Skeletal muscle satellite cell (primary cell): ENCODE measurements at regions not wholly inside any gene's neighbourhood (a gene's known extent, or its start where the extent isn't known, plus 50 kb on each side); places are given as distances from the start of the nearest gene placed in this dataset.

ENCODE experiments used
- H3K27me3 ChIP-seq: 2 replicates; pipeline ENCODE4 v1.7.0; 2013; ENCODE audit warnings: low read length; ENCODE audit not compliant: control insufficient read depth, insufficient read depth
- H3K36me3 ChIP-seq: 2 replicates; pipeline ENCODE4 v1.7.0; 2013; ENCODE audit warnings: mild to moderate bottlenecking, control low read depth, low read length; ENCODE audit not compliant: insufficient read depth
- H3K4me1 ChIP-seq: 2 replicates; pipeline ENCODE4 v1.7.0; 2013; ENCODE audit warnings: low read length; ENCODE audit not compliant: control insufficient read depth, insufficient read depth
- H3K4me2 ChIP-seq: 2 replicates; pipeline ENCODE4 v1.7.0; 2013; ENCODE audit warnings: mild to moderate bottlenecking, low read length
- H3K4me3 ChIP-seq: 2 replicates; pipeline ENCODE4 v1.7.0; 2013; ENCODE audit warnings: low read length
- H3K9ac ChIP-seq: 2 replicates; pipeline ENCODE4 v1.7.0; 2013; ENCODE audit warnings: mild to moderate bottlenecking, low read depth, low read length, moderate library complexity
- H3K9me3 ChIP-seq: replicated peaks from 2 replicates; pipeline ENCODE4 v1.7.0; 2013; ENCODE audit warnings: mild to moderate bottlenecking, control low read depth, low read length

DNA sequence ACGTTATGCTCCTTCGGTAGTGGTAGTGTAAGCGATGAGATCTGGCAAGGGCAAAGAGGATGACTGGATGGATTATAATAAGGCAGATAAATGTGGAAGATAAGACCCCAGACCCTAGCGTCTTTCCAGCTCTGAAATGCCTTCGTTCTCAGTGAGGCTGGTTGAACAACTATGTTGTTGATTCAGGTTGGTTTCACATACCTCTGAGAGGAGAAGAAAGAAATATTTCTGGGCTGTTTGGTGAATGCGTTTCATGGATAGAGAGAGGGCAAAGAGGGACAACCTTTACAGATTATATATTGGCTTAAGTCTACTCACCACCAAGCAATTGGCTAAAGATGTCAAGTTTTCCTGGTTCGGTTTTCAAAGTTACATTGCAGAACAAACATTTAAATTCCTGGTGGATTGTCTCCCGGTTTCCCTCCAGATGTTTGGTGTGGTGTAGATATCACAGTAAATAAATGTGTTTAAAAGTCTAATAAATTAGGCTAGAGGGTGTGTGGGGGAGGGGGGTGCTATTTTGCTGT, 190.1 kb upstream of the GLI2 start:
- peak overlapping the region; percentile 71 for H3K4me2 ChIP-seq
- H3K9me3 ChIP-seq: no peaks in the 10 kb centered on the region
- H3K9ac ChIP-seq: peak overlapping the region; percentile 73

DNA sequence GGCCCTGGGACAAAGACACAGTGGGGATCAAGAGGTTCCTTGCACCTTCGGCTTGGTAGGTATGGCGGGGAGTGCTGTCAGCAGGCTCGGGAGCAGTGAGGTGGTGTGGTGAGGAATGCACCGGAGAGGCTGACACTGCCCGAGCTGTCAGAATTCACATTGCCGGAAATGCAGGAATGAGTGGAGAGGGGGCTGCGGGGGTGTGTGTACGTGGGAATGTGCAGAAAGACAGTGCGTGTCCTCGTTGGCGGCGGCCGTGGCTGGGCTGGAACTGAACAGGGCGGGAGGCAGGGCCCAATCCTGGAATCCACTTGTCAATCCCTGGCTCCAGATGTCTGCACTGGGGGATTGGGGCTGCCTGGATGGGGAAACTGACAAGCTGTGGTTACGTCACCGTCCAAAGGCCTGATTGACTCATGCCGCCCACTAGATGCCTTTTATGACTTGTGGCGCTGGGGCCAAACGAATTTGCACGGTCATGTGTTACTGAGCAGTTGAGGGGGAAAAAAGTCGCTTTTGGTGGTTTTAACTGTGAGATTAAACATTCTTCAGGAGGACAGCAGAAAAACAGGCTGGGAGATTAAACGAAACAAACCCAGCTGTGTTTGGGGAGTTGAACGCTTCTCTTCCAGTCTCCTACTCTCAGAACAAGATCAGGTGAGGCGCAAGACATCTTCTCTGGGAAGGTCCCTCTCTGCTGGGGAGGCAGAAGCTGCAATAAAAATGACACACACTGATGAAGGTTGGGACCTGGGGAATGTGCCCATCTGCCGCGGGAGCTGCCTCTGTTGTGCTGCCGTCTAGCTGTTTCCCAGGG, 189.4 kb upstream of the GLI2 start:
- peak overlapping the region; percentile 73 for H3K9ac ChIP-seq
- H3K27me3 ChIP-seq: no peaks in the 10 kb centered on the region
- H3K4me2 ChIP-seq: peak overlapping the region; percentile 71
- no peaks in the 10 kb centered on the region for H3K9me3 ChIP-seq
- H3K4me1 ChIP-seq: peaks cover 36% of the 10 kb centered on the region
- peak overlapping the region; percentile 39 for H3K4me3 ChIP-seq
- H3K36me3 ChIP-seq: no peaks in the 10 kb centered on the region

More for the DNA sequence above, 190.1 kb upstream of the GLI2 start:
- Histone ChIP-seq H3K4me3 (peak overlapping the region; percentile 13), H3K4me1 (peaks cover 42% of the 10 kb centered on the region), H3K27me3 (no peaks in the 10 kb centered on the region), H3K36me3 (no peaks in the 10 kb centered on the region)

DNA sequence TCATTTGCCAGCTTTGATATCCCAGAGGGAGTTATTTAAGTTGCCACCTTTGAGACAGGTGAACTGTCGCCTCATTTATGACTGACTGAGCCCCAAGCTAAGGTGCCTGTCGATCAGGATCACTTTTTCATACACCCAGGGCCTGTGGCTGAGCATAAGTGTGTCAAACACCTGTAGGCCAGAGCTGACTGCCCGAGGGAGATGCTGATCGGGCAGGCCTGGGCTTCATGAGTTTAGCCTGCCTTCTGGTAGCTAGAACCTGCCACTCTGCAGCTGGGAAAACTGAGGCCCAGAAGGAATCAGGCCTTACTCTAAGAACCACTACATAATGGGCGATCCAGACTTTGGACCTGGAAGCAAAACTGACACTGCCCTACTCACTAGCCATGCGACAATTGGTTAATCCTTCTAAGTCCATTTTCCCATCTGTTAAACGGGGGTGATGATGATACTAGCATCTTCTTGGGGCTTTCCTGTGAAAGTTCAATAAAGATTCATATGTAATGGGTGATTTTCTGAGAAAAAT, 188.7 kb upstream of the GLI2 start:
- Histone ChIP-seq H3K4me2 (peak overlapping the region; percentile 71), H3K4me1 (peaks cover 29% of the 10 kb centered on the region), H3K36me3 (no peaks in the 10 kb centered on the region), H3K9me3 (no peaks in the 10 kb centered on the region), H3K9ac (peak overlapping the region; percentile 73), H3K27me3 (no peaks in the 10 kb centered on the region), H3K4me3 (peak overlapping the region; percentile 39)

- H3K4me2 ChIP-seq: no peak overlapping the region
- no peaks in the 10 kb centered on the region for H3K9me3 ChIP-seq
- H3K4me1 ChIP-seq: peaks cover 31% of the 10 kb centered on the region
- H3K36me3 ChIP-seq: no peaks in the 10 kb centered on the region
- peak overlapping the region; percentile 73 for H3K9ac ChIP-seq
- H3K4me3 ChIP-seq: no peak overlapping the region
- H3K27me3 ChIP-seq: no peaks in the 10 kb centered on the region
Measured at GRCh38 chr2:120547662-120548061, 188.0 kb upstream of the GLI2 start.

DNA sequence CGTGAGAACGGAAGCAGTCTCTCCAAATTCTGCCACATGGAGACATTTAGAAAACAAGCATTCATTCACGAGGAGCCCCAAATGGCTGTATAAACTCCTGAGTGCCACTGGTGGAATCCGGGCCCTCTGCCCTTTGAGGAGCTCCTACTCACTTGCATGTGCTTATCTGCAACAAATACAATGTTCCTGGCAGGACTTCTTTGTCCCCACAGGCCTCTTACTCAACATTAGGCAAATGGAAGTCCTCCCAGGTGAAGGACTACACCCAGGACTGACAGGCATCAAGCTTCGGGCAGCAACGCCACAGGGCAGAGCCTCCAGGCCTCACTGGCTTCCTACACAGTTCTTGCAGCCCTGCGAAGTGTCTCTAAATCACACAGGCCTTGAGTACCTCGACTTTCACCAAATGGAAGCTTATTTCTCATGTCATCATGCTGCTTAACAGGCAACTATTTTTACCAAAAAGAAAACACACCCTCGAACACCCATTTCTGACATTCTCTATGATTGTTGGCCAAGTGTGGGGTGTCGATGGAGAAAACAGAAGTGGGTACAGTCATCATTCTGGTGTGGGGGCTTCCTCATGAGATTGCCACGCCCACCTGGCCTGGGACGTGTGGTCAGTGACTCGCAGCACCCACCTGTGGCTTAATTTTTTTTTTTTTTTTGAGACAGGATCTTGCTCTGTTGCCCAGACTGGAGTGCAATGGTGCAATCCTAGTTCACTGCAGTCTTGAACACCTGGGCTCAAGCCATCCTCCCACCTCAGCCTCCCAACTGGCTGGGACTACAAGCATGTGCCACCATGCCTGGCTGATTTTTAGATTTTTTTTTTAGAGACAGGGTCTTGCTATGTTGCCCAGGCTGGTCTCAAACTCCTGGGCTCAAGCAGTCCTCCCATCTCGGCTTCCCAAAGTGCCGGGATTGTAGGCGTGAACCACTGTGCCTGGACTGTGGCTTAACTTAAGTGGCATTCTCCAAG, 186.8 kb upstream of the GLI2 start:
- Histone ChIP-seq H3K9me3 (no peaks in the 10 kb centered on the region), H3K36me3 (no peaks in the 10 kb centered on the region), H3K4me1 (peaks cover 37% of the 10 kb centered on the region), H3K4me3 (no peak overlapping the region), H3K4me2 (no peak overlapping the region), H3K27me3 (no peaks in the 10 kb centered on the region), H3K9ac (no peak overlapping the region)

DNA sequence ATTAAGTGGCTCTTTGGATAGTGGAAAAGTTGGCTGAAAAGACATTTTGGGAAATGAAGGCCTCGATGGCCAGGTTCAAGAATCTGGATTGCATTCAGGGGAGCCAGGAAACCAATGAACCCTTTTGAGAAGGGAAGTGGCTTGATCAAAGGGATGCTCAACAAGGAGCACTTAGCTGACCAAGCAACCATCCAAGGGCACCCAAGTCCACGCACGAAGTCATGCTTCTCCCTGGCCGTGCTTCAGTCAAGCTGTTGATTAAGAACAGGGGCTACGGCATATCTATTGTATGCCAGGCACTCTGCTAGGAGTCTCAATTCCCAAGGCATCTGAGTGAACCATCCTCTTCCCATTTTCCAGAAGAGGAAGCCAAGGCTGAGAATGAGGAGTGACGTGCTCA, 185.8 kb upstream of the GLI2 start:
- Histone ChIP-seq H3K27me3 (no peaks in the 10 kb centered on the region), H3K4me3 (no peak overlapping the region), H3K9ac (no peak overlapping the region), H3K36me3 (no peaks in the 10 kb centered on the region), H3K4me1 (peaks cover 37% of the 10 kb centered on the region), H3K4me2 (no peak overlapping the region), H3K9me3 (no peaks in the 10 kb centered on the region)

DNA sequence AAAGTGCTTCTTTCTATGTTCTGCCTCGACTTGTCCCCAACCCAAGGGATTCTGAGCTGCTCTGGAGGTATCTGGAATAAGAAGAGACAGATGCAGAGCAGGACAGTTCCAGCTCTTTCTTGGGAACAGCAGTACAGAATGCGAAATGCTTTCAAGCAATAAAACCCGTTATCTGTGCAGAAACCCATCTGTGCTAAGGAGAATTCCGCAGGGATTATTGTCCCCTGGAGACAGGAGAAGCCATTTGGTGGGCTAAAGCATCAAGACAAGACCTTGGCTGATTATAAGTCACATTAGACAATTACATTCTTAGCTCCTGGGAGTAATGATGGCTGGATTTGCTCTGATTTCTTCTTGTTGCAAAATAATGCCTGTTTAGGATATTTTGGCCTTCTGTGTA, 185.4 kb upstream of the GLI2 start:
- Histone ChIP-seq H3K9me3 (no peaks in the 10 kb centered on the region), H3K4me3 (no peak overlapping the region), H3K27me3 (no peaks in the 10 kb centered on the region), H3K4me2 (no peak overlapping the region), H3K9ac (no peak overlapping the region), H3K36me3 (no peaks in the 10 kb centered on the region), H3K4me1 (peaks cover 37% of the 10 kb centered on the region)

- Histone ChIP-seq H3K9me3 (no peaks in the 10 kb centered on the region), H3K4me2 (no peak overlapping the region), H3K4me1 (peaks cover 30% of the 10 kb centered on the region), H3K36me3 (no peaks in the 10 kb centered on the region), H3K27me3 (no peaks in the 10 kb centered on the region), H3K9ac (no peak overlapping the region), H3K4me3 (no peak overlapping the region)
Measured at GRCh38 chr2:120550893-120551446, 184.7 kb upstream of the GLI2 start.

DNA sequence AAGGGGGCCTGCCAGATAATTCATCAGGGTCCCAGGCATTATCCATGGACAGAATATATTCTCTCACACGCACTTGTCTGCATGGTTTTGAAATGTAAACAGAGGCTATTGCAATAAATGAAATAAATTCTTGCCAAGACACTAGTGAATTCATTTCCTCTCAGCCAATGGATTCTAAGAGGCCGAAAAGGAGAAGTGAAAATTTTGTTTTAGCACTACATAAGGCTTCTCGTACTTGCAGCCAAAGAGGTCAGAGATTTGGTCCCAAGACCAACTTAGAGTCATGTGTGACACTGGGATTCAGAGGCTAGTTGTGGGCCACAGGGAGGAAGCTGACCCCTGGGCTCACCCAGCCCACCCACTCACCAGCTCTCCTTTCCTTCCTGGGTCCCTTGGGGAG, 184.1 kb upstream of the GLI2 start:
- Histone ChIP-seq H3K9me3 (no peaks in the 10 kb centered on the region), H3K4me2 (no peak overlapping the region)

GRCh38 chr2:120552079-120552478, 183.6 kb upstream of the GLI2 start:
- Histone ChIP-seq H3K4me1 (peaks cover 19% of the 10 kb centered on the region), H3K27me3 (no peaks in the 10 kb centered on the region), H3K9ac (no peak overlapping the region), H3K4me2 (no peak overlapping the region), H3K4me3 (no peak overlapping the region), H3K36me3 (no peaks in the 10 kb centered on the region), H3K9me3 (no peaks in the 10 kb centered on the region)

More for the DNA sequence above, 184.1 kb upstream of the GLI2 start:
- Histone ChIP-seq H3K4me3 (no peak overlapping the region), H3K36me3 (no peaks in the 10 kb centered on the region), H3K27me3 (no peaks in the 10 kb centered on the region), H3K4me1 (peaks cover 24% of the 10 kb centered on the region), H3K9ac (no peak overlapping the region)
